DMS114 treated with DMSO at 0.1 percent for 48 hours (cell line): ENCODE measurements at regions not wholly inside any gene's neighbourhood (a gene's known extent, or its start where the extent isn't known, plus 50 kb on each side); places are given as distances from the start of the nearest gene placed in this dataset.

Experiments used
- DNase-seq: peaks from one replicate; lab custom pipeline; 2025; ENCODE audit not compliant: unreplicated experiment; lab: John Stamatoyannopoulos, UW

GRCh38 chr5:16013334-16014065 is 166.1 kb downstream of the MARCHF11 start:
- no peak for DNase-seq

GRCh38 chr5:16009256-16009655 is 170.3 kb downstream of the MARCHF11 start:
- no peak for DNase-seq

- DNase-seq: no peak
These were observed 171.7 kb downstream of the MARCHF11 start for GRCh38 chr5:16007750-16008415.

GRCh38 chr5:16005225-16005624 is 174.4 kb downstream of the MARCHF11 start:
- no peak for DNase-seq

- DNase-seq: no peak
These were observed 179.5 kb downstream of the MARCHF11 start for GRCh38 chr5:16000056-16000455.

GRCh38 chr5:15995341-15996052 is 184.1 kb downstream of the MARCHF11 start:
- peak; percentile 15 for DNase-seq

GRCh38 chr5:15993919-15994318 is 185.7 kb downstream of the MARCHF11 start:
- DNase-seq: no peak

- no peak for DNase-seq
These were observed 186.3 kb downstream of the MARCHF11 start for GRCh38 chr5:15993334-15993733.

GRCh38 chr5:15992918-15993317 is 186.7 kb downstream of the MARCHF11 start:
- no peak for DNase-seq

- DNase-seq: no peak
These were observed 188.0 kb downstream of the MARCHF11 start for GRCh38 chr5:15991586-15991985.
